Transverse colon (tissue), 1 donor: ENCODE measurements at regions not wholly inside any gene's neighbourhood (a gene's known extent, or its start where the extent isn't known, plus 50 kb on each side); places are given as distances from the start of the nearest gene placed in this dataset.

Source experiments
- EP300 ChIP-seq: sonication (generic); formaldehyde crosslinking; IDR thresholded peaks from one replicate; pipeline ENCODE4 v1.6.1; 2017; ENCODE audit warnings: antibody characterized with exemption, low read depth
- POLR2A ChIP-seq: fragments of 450-650 bp; IDR thresholded peaks from one replicate; pipeline ENCODE4 v1.6.1; 2016; ENCODE audit warnings: antibody characterized with exemption, mild to moderate bottlenecking, moderate library complexity

- TF ChIP-seq POLR2A, result no peak
- no peak for TF ChIP-seq EP300
Measured at GRCh38 chr3:182575941-182576340, 217.4 kb upstream of the ATP11B start.
